Suprapubic skin (tissue), 4 donors: ENCODE measurements at regions not wholly inside any gene's neighbourhood (a gene's known extent, or its start where the extent isn't known, plus 50 kb on each side); places are given as distances from the start of the nearest gene placed in this dataset.

ENCODE experiments used
- DNase-seq, 2 donors: peaks; one replicate each; pipeline ENCODE4 v3.0.0-alpha.2; 2019; ENCODE audit warnings: low spot score in 2 of 2
- H3K27ac ChIP-seq: fragments of 200-600 bp; sonication (generic); one replicate; pipeline ENCODE4 v1.5.1; 2019
- H3K27me3 ChIP-seq: fragments of 200-600 bp; sonication (generic); one replicate; pipeline ENCODE4 v1.5.1; 2019
- H3K36me3 ChIP-seq: fragments of 200-600 bp; sonication (generic); one replicate; pipeline ENCODE4 v1.5.1; 2019
- H3K4me1 ChIP-seq: fragments of 200-600 bp; sonication (generic); one replicate; pipeline ENCODE4 v1.5.1; 2019
- H3K4me3 ChIP-seq: fragments of 200-600 bp; sonication (generic); one replicate; pipeline ENCODE4 v1.5.1; 2019; ENCODE audit warnings: mild to moderate bottlenecking
- H3K9me3 ChIP-seq: fragments of 200-600 bp; sonication (generic); one replicate; pipeline ENCODE4 v1.5.1; 2019
- CTCF ChIP-seq, 2 donors: fragments of 200-600 bp in 1 of 2; fragments of 450-650 bp in 1 of 2; sonication (generic) in 1 of 2; IDR thresholded peaks; one replicate each; pipeline ENCODE4 v1.5.1; 2016 to 2019; ENCODE audit warnings: antibody characterized with exemption in 2 of 2, mild to moderate bottlenecking in 1 of 2, moderate library complexity in 1 of 2
- EP300 ChIP-seq: sonication (generic); formaldehyde crosslinking; IDR thresholded peaks from one replicate; pipeline ENCODE4 v1.6.1; 2017; ENCODE audit warnings: antibody characterized with exemption
- POLR2A ChIP-seq, 2 donors: fragments of 450-650 bp; IDR thresholded peaks; one replicate each; pipeline ENCODE4 v1.6.1; 2017; ENCODE audit warnings: antibody characterized with exemption in 2 of 2, mild to moderate bottlenecking in 2 of 2, moderate library complexity in 2 of 2
- POLR2AphosphoS5 ChIP-seq, 3 donors: sonication (generic); formaldehyde crosslinking; IDR thresholded peaks; one replicate each; pipeline ENCODE4 v1.6.1; 2017; ENCODE audit warnings: antibody characterized with exemption in 3 of 3
- WGBS: methylation state at CpG from one replicate; pipeline ENCODE4 v1.1.5; 2018; 5-methylcytosine and 5-hydroxymethylcytosine counted together

GRCh38 chr15:69830430-69830829 lies 267.3 kb downstream of the TLE3 start:
- WGBS, result 88% methylated on average over 4 of the region's 4 CpGs

GRCh38 chr15:69830876-69831275 lies 266.8 kb downstream of the TLE3 start:
- Histone ChIP-seq H3K4me3 (no peak overlapping the region), H3K9me3 (no peaks in the 10 kb centered on the region), H3K27ac (no peak overlapping the region), H3K27me3 (no peaks in the 10 kb centered on the region), H3K4me1 (no peaks in the 10 kb centered on the region), H3K36me3 (no peaks in the 10 kb centered on the region)
- TF ChIP-seq POLR2A (IDR thresholded peaks at IDR 0.05) (no peak), POLR2AphosphoS5 (IDR thresholded peaks at IDR 0.05) (no peak)
- DNase-seq, result no peak
- 97% methylated on average over 4 of the region's 4 CpGs for WGBS

More at GRCh38 chr15:69830430-69830829, 267.3 kb downstream of the TLE3 start:
- Histone ChIP-seq H3K27me3 (no peaks in the 10 kb centered on the region), H3K36me3 (no peaks in the 10 kb centered on the region), H3K27ac (no peak overlapping the region), H3K4me3 (no peak overlapping the region), H3K9me3 (no peaks in the 10 kb centered on the region), H3K4me1 (no peaks in the 10 kb centered on the region)
- no peak for TF ChIP-seq POLR2AphosphoS5 (IDR thresholded peaks at IDR 0.05)
- no peak for TF ChIP-seq POLR2A (IDR thresholded peaks at IDR 0.05)
- no peak for TF ChIP-seq EP300
- TF ChIP-seq CTCF (IDR thresholded peaks at IDR 0.05), result no peak
- DNase-seq, result no peak

GRCh38 chr15:69834267-69834666 lies 263.4 kb downstream of the TLE3 start:
- no peak for DNase-seq
- Histone ChIP-seq H3K4me1 (no peaks in the 10 kb centered on the region), H3K9me3 (no peaks in the 10 kb centered on the region), H3K4me3 (no peak overlapping the region), H3K27me3 (peaks cover 4% of the 10 kb centered on the region), H3K27ac (no peak overlapping the region), H3K36me3 (no peaks in the 10 kb centered on the region)
- 85% methylated on average over 4 of the region's 5 CpGs for WGBS
- TF ChIP-seq CTCF (IDR thresholded peaks at IDR 0.05) (no peak), EP300 (no peak), POLR2AphosphoS5 (IDR thresholded peaks at IDR 0.05) (no peak), POLR2A (IDR thresholded peaks at IDR 0.05) (no peak)

- Histone ChIP-seq H3K9me3 (no peaks in the 10 kb centered on the region), H3K27ac (no peak overlapping the region), H3K36me3 (no peaks in the 10 kb centered on the region), H3K4me3 (no peak overlapping the region), H3K27me3 (peaks cover 4% of the 10 kb centered on the region), H3K4me1 (no peaks in the 10 kb centered on the region)
- 54% methylated on average over 3 of the region's 3 CpGs for WGBS
- no peak for TF ChIP-seq EP300
- no peak for TF ChIP-seq CTCF (IDR thresholded peaks at IDR 0.05)
- no peak for TF ChIP-seq POLR2AphosphoS5 (IDR thresholded peaks at IDR 0.05)
- no peak for TF ChIP-seq POLR2A (IDR thresholded peaks at IDR 0.05)
- no peak for DNase-seq
Observed at GRCh38 chr15:69834761-69835160, 263.0 kb downstream of the TLE3 start.

GRCh38 chr15:69836048-69836447 lies 261.7 kb downstream of the TLE3 start:
- Histone ChIP-seq H3K4me3 (no peak overlapping the region), H3K9me3 (no peaks in the 10 kb centered on the region), H3K4me1 (peaks cover 3% of the 10 kb centered on the region), H3K27me3 (peaks cover 4% of the 10 kb centered on the region), H3K27ac (no peak overlapping the region), H3K36me3 (no peaks in the 10 kb centered on the region)
- TF ChIP-seq POLR2A (IDR thresholded peaks at IDR 0.05) (no peak), EP300 (no peak), POLR2AphosphoS5 (IDR thresholded peaks at IDR 0.05) (no peak), CTCF (IDR thresholded peaks at IDR 0.05) (no peak)
- DNase-seq, result no peak
- 84% methylated on average over 3 of the region's 3 CpGs for WGBS
